ENCODE measurements at regions not wholly inside any gene's neighbourhood (a gene's known extent, or its start where the extent isn't known, plus 50 kb on each side); places are given as distances from the start of the nearest gene placed in this dataset.

- TF ChIP-seq CTCF (IDR thresholded peaks at IDR 0.05) (no peak), EZH2 (IDR thresholded peaks at IDR 0.05; ENCODE audit: borderline replicate concordance, insufficient read depth, low read depth, low read length, poor library complexity, severe bottlenecking) (no peak)
Measured at GRCh38 chr13:55159765-55160164, 1981.0 kb upstream of the PRR20A start.

All from B cell (primary cell).